ENCODE measurements at regions not wholly inside any gene's neighbourhood (a gene's known extent, or its start where the extent isn't known, plus 50 kb on each side); places are given as distances from the start of the nearest gene placed in this dataset.
"Not testable (repeated sequence)": the region's sequence is repeated elsewhere in the genome, so short reads cannot be mapped to it uniquely, and the experiment has no call there.

GRCh38 chr12:124070394-124071074 is 97.5 kb downstream of the ZNF664 start:
- TF ChIP-seq EZH2 (IDR thresholded peaks at IDR 0.05); POLR2AphosphoS5 (IDR thresholded peaks at IDR 0.05; ENCODE audit: borderline replicate concordance, low read depth, low read length): not testable (repeated sequence)
